ENCODE measurements at regions not wholly inside any gene's neighbourhood (a gene's known extent, or its start where the extent isn't known, plus 50 kb on each side); places are given as distances from the start of the nearest gene placed in this dataset.

- no peak for TF ChIP-seq EP300 (IDR thresholded peaks at IDR 0.05)
- TF ChIP-seq CTCF (IDR thresholded peaks at IDR 0.05) = no peak
- no peak for TF ChIP-seq POLR2A (IDR thresholded peaks at IDR 0.05)
- no peak overlapping the region for H3K27ac ChIP-seq
- intact Hi-C loops (cut with DNase I) = no loop called here
- no peaks in the 10 kb centered on the region for H3K36me3 ChIP-seq
- H3K9me3 ChIP-seq = no peaks in the 10 kb centered on the region
- WGBS, 3 donors = 83 to 94% (median 92%) methylated on average over 1 of the region's 1 CpG
- no peaks in the 10 kb centered on the region for H3K4me1 ChIP-seq (ENCODE audit: insufficient read depth)
- H3K27me3 ChIP-seq = no peaks in the 10 kb centered on the region
- H3K4me3 ChIP-seq = no peak overlapping the region
- no peak for DNase-seq
Observed at GRCh38 chr4:167399201-167399600, 164.9 kb upstream of the SPOCK3 start.

GRCh38 chr4:167406181-167406580 lies 171.9 kb upstream of the SPOCK3 start:
- H3K4me3 ChIP-seq = no peak overlapping the region
- 96 to 97% (median 96%) methylated on average over 1 of the region's 1 CpG for WGBS, 3 donors
- intact Hi-C loops (cut with DNase I) = no loop called here
- no peak for TF ChIP-seq EP300 (IDR thresholded peaks at IDR 0.05)
- H3K27ac ChIP-seq = no peak overlapping the region
- no peaks in the 10 kb centered on the region for H3K9me3 ChIP-seq
- no peaks in the 10 kb centered on the region for H3K4me1 ChIP-seq (ENCODE audit: insufficient read depth)
- no peak for DNase-seq
- H3K27me3 ChIP-seq = no peaks in the 10 kb centered on the region
- no peaks in the 10 kb centered on the region for H3K36me3 ChIP-seq

GRCh38 chr4:167415461-167415860 lies 181.2 kb upstream of the SPOCK3 start:
- intact Hi-C loops (cut with DNase I) = loop anchor here in 1 of 4 donors (5.0 kb wide), 1 partner anchor 1243 kb away; no protein-coding TSS in a partner anchor
- Histone ChIP-seq H3K27me3 (no peaks in the 10 kb centered on the region), H3K9me3 (no peaks in the 10 kb centered on the region), H3K36me3 (no peaks in the 10 kb centered on the region), H3K4me1 (ENCODE audit: insufficient read depth) (no peaks in the 10 kb centered on the region), H3K4me3 (no peak overlapping the region), H3K27ac (no peak overlapping the region)
- TF ChIP-seq CTCF (IDR thresholded peaks at IDR 0.05) (no peak), EP300 (IDR thresholded peaks at IDR 0.05) (no peak), POLR2A (IDR thresholded peaks at IDR 0.05) (no peak)
- no peak for DNase-seq
- 84 to 95% (median 90%) methylated on average over 4 of the region's 4 CpGs for WGBS, 3 donors

- WGBS, 3 donors = 77 to 78% (median 77%) methylated on average over 3 of the region's 3 CpGs
- H3K9me3 ChIP-seq = no peaks in the 10 kb centered on the region
- no peaks in the 10 kb centered on the region for H3K36me3 ChIP-seq
- TF ChIP-seq CTCF (IDR thresholded peaks at IDR 0.05) (no peak), EP300 (IDR thresholded peaks at IDR 0.05) (no peak), POLR2A (IDR thresholded peaks at IDR 0.05) (no peak)
- H3K27ac ChIP-seq = no peak overlapping the region
- H3K4me3 ChIP-seq = no peak overlapping the region
- DNase-seq = no peak
- no peaks in the 10 kb centered on the region for H3K27me3 ChIP-seq
- H3K4me1 ChIP-seq (ENCODE audit: insufficient read depth) = no peaks in the 10 kb centered on the region
- intact Hi-C loops (cut with DNase I) = loop anchor here in 1 of 4 donors (5.0 kb wide), 1 partner anchor 1247 kb away; no protein-coding TSS in a partner anchor
Observed at GRCh38 chr4:167419468-167420140, 185.3 kb upstream of the SPOCK3 start.

- H3K4me1 ChIP-seq (ENCODE audit: insufficient read depth) = no peaks in the 10 kb centered on the region
- 0 to 19% (median 2%) methylated on average over 1 of the region's 1 CpG for WGBS, 3 donors
- TF ChIP-seq CTCF (IDR thresholded peaks at IDR 0.05) (no peak), POLR2A (IDR thresholded peaks at IDR 0.05) (no peak), EP300 (IDR thresholded peaks at IDR 0.05) (no peak)
- no peaks in the 10 kb centered on the region for H3K36me3 ChIP-seq
- H3K9me3 ChIP-seq = no peaks in the 10 kb centered on the region
- intact Hi-C loops (cut with DNase I) = no loop called here
- H3K27ac ChIP-seq = no peak overlapping the region
- no peak overlapping the region for H3K4me3 ChIP-seq
- no peak for DNase-seq
- no peaks in the 10 kb centered on the region for H3K27me3 ChIP-seq
Observed at GRCh38 chr4:167421201-167421600, 186.9 kb upstream of the SPOCK3 start.

Data from ovary (tissue), 7 donors.